ENCODE measurements at regions not wholly inside any gene's neighbourhood (a gene's known extent, or its start where the extent isn't known, plus 50 kb on each side); places are given as distances from the start of the nearest gene placed in this dataset.

DNA sequence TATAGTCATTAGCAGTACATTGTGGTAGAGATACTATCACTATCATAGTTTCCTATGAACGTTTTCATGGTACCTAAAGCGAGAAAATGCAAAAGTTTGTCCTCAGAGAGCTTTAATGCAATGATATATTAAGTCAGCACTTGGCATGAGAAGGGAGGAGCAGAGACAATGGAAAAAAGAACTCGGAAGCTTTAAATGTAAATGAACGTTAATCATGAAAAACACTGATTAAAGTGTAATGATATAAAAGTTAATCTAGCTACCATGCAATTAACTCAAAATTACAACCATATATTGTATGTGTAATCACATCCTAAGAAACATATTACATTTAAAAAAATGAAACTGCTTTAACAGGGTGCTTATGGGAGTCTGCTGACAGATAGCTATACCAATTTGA, 282.7 kb downstream of the HDGFL1 start:
- TF ChIP-seq, protein P1, sequence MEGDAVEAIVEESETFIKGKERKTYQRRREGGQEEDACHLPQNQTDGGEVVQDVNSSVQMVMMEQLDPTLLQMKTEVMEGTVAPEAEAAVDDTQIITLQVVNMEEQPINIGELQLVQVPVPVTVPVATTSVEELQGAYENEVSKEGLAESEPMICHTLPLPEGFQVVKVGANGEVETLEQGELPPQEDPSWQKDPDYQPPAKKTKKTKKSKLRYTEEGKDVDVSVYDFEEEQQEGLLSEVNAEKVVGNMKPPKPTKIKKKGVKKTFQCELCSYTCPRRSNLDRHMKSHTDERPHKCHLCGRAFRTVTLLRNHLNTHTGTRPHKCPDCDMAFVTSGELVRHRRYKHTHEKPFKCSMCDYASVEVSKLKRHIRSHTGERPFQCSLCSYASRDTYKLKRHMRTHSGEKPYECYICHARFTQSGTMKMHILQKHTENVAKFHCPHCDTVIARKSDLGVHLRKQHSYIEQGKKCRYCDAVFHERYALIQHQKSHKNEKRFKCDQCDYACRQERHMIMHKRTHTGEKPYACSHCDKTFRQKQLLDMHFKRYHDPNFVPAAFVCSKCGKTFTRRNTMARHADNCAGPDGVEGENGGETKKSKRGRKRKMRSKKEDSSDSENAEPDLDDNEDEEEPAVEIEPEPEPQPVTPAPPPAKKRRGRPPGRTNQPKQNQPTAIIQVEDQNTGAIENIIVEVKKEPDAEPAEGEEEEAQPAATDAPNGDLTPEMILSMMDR (IDR thresholded peaks at IDR 0.05), result no peak
- no peak for TF ChIP-seq SREBF2 (IDR thresholded peaks at IDR 0.05)
- TF ChIP-seq, protein P2, sequence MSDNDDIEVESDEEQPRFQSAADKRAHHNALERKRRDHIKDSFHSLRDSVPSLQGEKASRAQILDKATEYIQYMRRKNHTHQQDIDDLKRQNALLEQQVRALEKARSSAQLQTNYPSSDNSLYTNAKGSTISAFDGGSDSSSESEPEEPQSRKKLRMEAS (IDR thresholded peaks at IDR 0.05), result no peak
- TF ChIP-seq NFE2L2 (conservative IDR thresholded peaks at IDR 0.05; ENCODE audit: low read length), result no peak
- TF ChIP-seq, protein P3, sequence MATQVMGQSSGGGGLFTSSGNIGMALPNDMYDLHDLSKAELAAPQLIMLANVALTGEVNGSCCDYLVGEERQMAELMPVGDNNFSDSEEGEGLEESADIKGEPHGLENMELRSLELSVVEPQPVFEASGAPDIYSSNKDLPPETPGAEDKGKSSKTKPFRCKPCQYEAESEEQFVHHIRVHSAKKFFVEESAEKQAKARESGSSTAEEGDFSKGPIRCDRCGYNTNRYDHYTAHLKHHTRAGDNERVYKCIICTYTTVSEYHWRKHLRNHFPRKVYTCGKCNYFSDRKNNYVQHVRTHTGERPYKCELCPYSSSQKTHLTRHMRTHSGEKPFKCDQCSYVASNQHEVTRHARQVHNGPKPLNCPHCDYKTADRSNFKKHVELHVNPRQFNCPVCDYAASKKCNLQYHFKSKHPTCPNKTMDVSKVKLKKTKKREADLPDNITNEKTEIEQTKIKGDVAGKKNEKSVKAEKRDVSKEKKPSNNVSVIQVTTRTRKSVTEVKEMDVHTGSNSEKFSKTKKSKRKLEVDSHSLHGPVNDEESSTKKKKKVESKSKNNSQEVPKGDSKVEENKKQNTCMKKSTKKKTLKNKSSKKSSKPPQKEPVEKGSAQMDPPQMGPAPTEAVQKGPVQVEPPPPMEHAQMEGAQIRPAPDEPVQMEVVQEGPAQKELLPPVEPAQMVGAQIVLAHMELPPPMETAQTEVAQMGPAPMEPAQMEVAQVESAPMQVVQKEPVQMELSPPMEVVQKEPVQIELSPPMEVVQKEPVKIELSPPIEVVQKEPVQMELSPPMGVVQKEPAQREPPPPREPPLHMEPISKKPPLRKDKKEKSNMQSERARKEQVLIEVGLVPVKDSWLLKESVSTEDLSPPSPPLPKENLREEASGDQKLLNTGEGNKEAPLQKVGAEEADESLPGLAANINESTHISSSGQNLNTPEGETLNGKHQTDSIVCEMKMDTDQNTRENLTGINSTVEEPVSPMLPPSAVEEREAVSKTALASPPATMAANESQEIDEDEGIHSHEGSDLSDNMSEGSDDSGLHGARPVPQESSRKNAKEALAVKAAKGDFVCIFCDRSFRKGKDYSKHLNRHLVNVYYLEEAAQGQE (IDR thresholded peaks at IDR 0.05), result no peak
- TF ChIP-seq KDM1A (IDR thresholded peaks at IDR 0.05; ENCODE audit: low read depth), result no peak
- no peak for TF ChIP-seq ZNF302 (CRISPR knock-in tag; IDR thresholded peaks at IDR 0.05)
- no peak for TF ChIP-seq MYC (IDR thresholded peaks at IDR 0.05; ENCODE audit: borderline replicate concordance, low read length)
- no peak for TF ChIP-seq HDAC2 (IDR thresholded peaks at IDR 0.05)
- TF ChIP-seq NR3C1 (IDR thresholded peaks at IDR 0.05), result no peak
- no peak for TF ChIP-seq CBX2 (IDR thresholded peaks at IDR 0.05; ENCODE audit: borderline replicate concordance, low read depth)
- TF ChIP-seq, protein P4, sequence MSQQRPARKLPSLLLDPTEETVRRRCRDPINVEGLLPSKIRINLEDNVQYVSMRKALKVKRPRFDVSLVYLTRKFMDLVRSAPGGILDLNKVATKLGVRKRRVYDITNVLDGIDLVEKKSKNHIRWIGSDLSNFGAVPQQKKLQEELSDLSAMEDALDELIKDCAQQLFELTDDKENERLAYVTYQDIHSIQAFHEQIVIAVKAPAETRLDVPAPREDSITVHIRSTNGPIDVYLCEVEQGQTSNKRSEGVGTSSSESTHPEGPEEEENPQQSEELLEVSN (IDR thresholded peaks at IDR 0.05; ENCODE audit: borderline replicate concordance, low read depth), result no peak

Measured in A549 (cell line).